OCI-LY1 (cell line): ENCODE measurements at regions not wholly inside any gene's neighbourhood (a gene's known extent, or its start where the extent isn't known, plus 50 kb on each side); places are given as distances from the start of the nearest gene placed in this dataset.

Experiments
- EZH2 ChIP-seq: fragments of 200-600 bp; sonication (generic), shearing (Covaris generic); IDR thresholded peaks from 2 replicates; pipeline ENCODE4 v1.8.0; 2017; ENCODE audit warnings: borderline replicate concordance, mixed run types, mild to moderate bottlenecking, antibody characterized with exemption, low read length, moderate library complexity, mixed read lengths
- TF ChIP-seq, protein P1 (sequence below): fragments of 200-600 bp; sonication (generic), shearing (Covaris generic); IDR thresholded peaks from 2 replicates; pipeline ENCODE4 v1.5.1; 2017; ENCODE audit warnings: mild to moderate bottlenecking, antibody characterized with exemption, low read length, moderate library complexity, mixed read lengths

DNA sequence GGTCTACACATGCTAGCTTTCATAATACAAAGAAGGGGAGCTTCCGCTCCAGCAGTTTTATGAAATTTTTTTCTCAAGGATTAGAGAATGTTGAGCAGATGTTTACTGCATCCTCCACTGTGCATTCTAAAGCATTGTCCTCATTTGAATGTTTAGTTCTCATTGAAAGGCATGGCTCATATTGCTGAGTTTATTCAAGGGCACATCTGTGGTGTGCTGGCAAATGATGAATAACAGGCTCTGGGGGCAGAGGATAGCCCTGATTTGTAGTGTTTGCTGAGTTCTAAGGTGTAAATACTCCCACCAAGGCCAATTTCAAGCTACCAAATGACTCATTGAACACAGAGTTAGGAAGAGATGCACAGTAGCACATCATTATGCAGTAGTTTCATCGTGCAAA, 303.2 kb upstream of the FAM78B start:
- TF ChIP-seq, protein P1, sequence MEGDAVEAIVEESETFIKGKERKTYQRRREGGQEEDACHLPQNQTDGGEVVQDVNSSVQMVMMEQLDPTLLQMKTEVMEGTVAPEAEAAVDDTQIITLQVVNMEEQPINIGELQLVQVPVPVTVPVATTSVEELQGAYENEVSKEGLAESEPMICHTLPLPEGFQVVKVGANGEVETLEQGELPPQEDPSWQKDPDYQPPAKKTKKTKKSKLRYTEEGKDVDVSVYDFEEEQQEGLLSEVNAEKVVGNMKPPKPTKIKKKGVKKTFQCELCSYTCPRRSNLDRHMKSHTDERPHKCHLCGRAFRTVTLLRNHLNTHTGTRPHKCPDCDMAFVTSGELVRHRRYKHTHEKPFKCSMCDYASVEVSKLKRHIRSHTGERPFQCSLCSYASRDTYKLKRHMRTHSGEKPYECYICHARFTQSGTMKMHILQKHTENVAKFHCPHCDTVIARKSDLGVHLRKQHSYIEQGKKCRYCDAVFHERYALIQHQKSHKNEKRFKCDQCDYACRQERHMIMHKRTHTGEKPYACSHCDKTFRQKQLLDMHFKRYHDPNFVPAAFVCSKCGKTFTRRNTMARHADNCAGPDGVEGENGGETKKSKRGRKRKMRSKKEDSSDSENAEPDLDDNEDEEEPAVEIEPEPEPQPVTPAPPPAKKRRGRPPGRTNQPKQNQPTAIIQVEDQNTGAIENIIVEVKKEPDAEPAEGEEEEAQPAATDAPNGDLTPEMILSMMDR: no peak
- no peak for TF ChIP-seq EZH2
